Mesenchymal stem cell (in vitro differentiated cells and primary cell): ENCODE measurements at regions not wholly inside any gene's neighbourhood (a gene's known extent, or its start where the extent isn't known, plus 50 kb on each side); places are given as distances from the start of the nearest gene placed in this dataset.

Source experiments
- DNase-seq: peaks from one replicate; pipeline ENCODE4 v3.0.0-alpha.2; 2013
- H2AFZ ChIP-seq: one replicate; pipeline ENCODE4 v1.6.1; 2013; ENCODE audit warnings: low read depth, mild to moderate bottlenecking, control low read depth, inconsistent platforms, low read length, moderate library complexity
- H2AK5ac ChIP-seq: 2 replicates; pipeline ENCODE4 v1.6.1; 2013; ENCODE audit warnings: low read length, moderate library complexity, mild to moderate bottlenecking, inconsistent platforms; ENCODE audit not compliant: severe bottlenecking
- H2BK120ac ChIP-seq: one replicate; pipeline ENCODE4 v1.6.1; 2013; ENCODE audit warnings: low read depth, mild to moderate bottlenecking, inconsistent platforms, low read length, moderate library complexity
- H2BK12ac ChIP-seq, 2 experiments: one replicate each; pipeline ENCODE4 v1.6.1; 2013; ENCODE audit warnings: inconsistent platforms in 2 of 2, low read length in 2 of 2, mild to moderate bottlenecking in 2 of 2, moderate library complexity in 2 of 2, control low read depth in 1 of 2
- H2BK15ac ChIP-seq: one replicate; pipeline ENCODE4 v1.6.1; 2013; ENCODE audit warnings: mild to moderate bottlenecking, low read depth, inconsistent platforms; ENCODE audit not compliant: poor library complexity, severe bottlenecking
- H2BK5ac ChIP-seq: 2 replicates; pipeline ENCODE4 v1.6.1; 2013; ENCODE audit warnings: low read depth, mild to moderate bottlenecking, low read length, control low read depth, inconsistent platforms; ENCODE audit not compliant: poor library complexity, severe bottlenecking
- H3K14ac ChIP-seq, 2 experiments: one replicate each; pipeline ENCODE4 v1.6.1; 2013; ENCODE audit warnings: inconsistent platforms in 2 of 2, low read length in 2 of 2, control low read depth in 1 of 2, mild to moderate bottlenecking in 1 of 2, moderate library complexity in 1 of 2
- H3K18ac ChIP-seq, 2 experiments: one replicate each; pipeline ENCODE4 v1.6.1; 2013; ENCODE audit warnings: inconsistent platforms in 2 of 2, low read length in 2 of 2, control low read depth in 1 of 2, low read depth in 1 of 2, mild to moderate bottlenecking in 1 of 2
- H3K23ac ChIP-seq, 2 experiments: one replicate each; pipeline ENCODE4 v1.6.1; 2013; ENCODE audit warnings: inconsistent platforms in 2 of 2, low read length in 2 of 2, mild to moderate bottlenecking in 2 of 2, moderate library complexity in 2 of 2, control low read depth in 1 of 2
- H3K27ac ChIP-seq: 2 replicates; pipeline ENCODE4 v1.5.1; 2013; ENCODE audit warnings: mild to moderate bottlenecking, moderate library complexity, low read length, control low read depth, inconsistent platforms; ENCODE audit not compliant: poor library complexity, severe bottlenecking
- H3K27me3 ChIP-seq, 2 experiments: 2 replicates each; pipeline versions ENCODE4 v1.6.1 to v1.7.0; 2013; ENCODE audit warnings: low read length in 2 of 2, mild to moderate bottlenecking in 2 of 2, moderate library complexity in 2 of 2, control low read depth in 1 of 2, inconsistent platforms in 1 of 2; ENCODE audit not compliant: control insufficient read depth in 1 of 2, insufficient read depth in 1 of 2
- H3K36me3 ChIP-seq, 2 experiments: 2 replicates each; pipeline versions ENCODE4 v1.6.1 to v1.7.0; 2013; ENCODE audit warnings: low read length in 2 of 2, control low read depth in 1 of 2, inconsistent platforms in 1 of 2, low read depth in 1 of 2, mild to moderate bottlenecking in 1 of 2; ENCODE audit not compliant: insufficient read depth in 2 of 2, control insufficient read depth in 1 of 2
- H3K4ac ChIP-seq, 2 experiments: one replicate each; pipeline ENCODE4 v1.6.1; 2013; ENCODE audit warnings: inconsistent platforms in 2 of 2, low read length in 2 of 2, mild to moderate bottlenecking in 2 of 2, moderate library complexity in 2 of 2, control low read depth in 1 of 2, low read depth in 1 of 2
- H3K4me1 ChIP-seq: 2 replicates; pipeline ENCODE4 v1.6.1; 2013; ENCODE audit warnings: low read depth, low read length, control low read depth; ENCODE audit not compliant: control insufficient read depth, insufficient read depth
- H3K4me2 ChIP-seq: 2 replicates; pipeline ENCODE4 v1.6.1; 2013; ENCODE audit warnings: low read length, mild to moderate bottlenecking, inconsistent platforms; ENCODE audit not compliant: poor library complexity, severe bottlenecking
- H3K4me3 ChIP-seq, 2 experiments: 2 replicates each; pipeline versions ENCODE4 v1.5.1 to v1.7.0; 2013; ENCODE audit warnings: low read length in 2 of 2, mild to moderate bottlenecking in 2 of 2, control low read depth in 1 of 2, low read depth in 1 of 2; ENCODE audit not compliant: insufficient read depth in 1 of 2
- H3K79me1 ChIP-seq: replicated peaks from 2 replicates; pipeline ENCODE4 v1.6.1; 2013; ENCODE audit warnings: mild to moderate bottlenecking, control low read depth, low read length, inconsistent platforms; ENCODE audit not compliant: poor library complexity, severe bottlenecking
- H3K9ac ChIP-seq: 2 replicates; pipeline ENCODE4 v1.7.0; 2013; ENCODE audit warnings: mild to moderate bottlenecking, low read length, moderate library complexity
- H3K9me3 ChIP-seq: 2 replicates; pipeline ENCODE4 v1.7.0; 2013; ENCODE audit warnings: mild to moderate bottlenecking, low read length; ENCODE audit not compliant: control insufficient read depth
- H4K8ac ChIP-seq: one replicate; pipeline ENCODE4 v1.6.1; 2013; ENCODE audit warnings: inconsistent platforms, mild to moderate bottlenecking, low read length, moderate library complexity
- H4K91ac ChIP-seq: one replicate; pipeline ENCODE4 v1.6.1; 2013; ENCODE audit warnings: mild to moderate bottlenecking, low read length, inconsistent platforms
- WGBS: methylation state at CpG from one replicate; pipeline ENCODE4 v1.1.7; 2013; ENCODE audit warnings: mixed read lengths; 5-methylcytosine and 5-hydroxymethylcytosine counted together

DNA sequence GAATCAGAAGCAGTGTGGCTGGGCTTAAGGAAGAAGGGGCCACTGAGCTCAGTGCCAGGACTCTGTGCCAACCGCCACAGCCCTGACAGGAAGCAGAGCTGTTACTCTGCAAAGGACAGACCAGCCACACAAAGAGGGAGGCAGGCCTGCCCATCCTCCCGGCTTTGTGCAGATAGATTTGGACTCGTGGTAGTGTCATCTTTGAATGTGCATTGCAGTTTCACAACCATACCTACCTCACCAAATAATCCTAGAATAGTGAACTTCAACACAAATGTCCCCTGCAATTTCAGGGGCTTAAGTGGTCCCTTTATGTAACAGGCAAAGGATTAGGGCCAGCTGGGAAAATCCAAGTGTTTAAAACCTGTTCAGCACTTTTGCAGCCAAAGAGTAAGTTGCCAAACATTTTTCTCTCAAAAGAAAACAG, 55.1 kb upstream of the CLDN10 start:
- H3K27ac ChIP-seq = no peak overlapping the region
- H2BK12ac ChIP-seq = no peak overlapping the region
- no peak overlapping the region for H3K9ac ChIP-seq
- peaks cover 0 to 10% of the 10 kb centered on the region in 2 experiments for H3K27me3 ChIP-seq
- no peak overlapping the region for H2BK5ac ChIP-seq
- H4K91ac ChIP-seq = no peak overlapping the region
- 93% methylated on average over 3 of the region's 3 CpGs for WGBS
- H3K79me1 ChIP-seq = no peaks in the 10 kb centered on the region
- no peak overlapping the region for H2BK120ac ChIP-seq
- H3K14ac ChIP-seq = no peak overlapping the region
- no peak overlapping the region for H2AFZ ChIP-seq
- no peak overlapping the region for H3K23ac ChIP-seq
- H3K4me2 ChIP-seq = no peak overlapping the region
- H3K4me1 ChIP-seq = no peaks in the 10 kb centered on the region
- no peak overlapping the region for H3K4ac ChIP-seq
- no peak overlapping the region for H3K4me3 ChIP-seq
- H2AK5ac ChIP-seq = no peak overlapping the region
- peak overlapping the region in 1 of 2 experiments; percentile 61 for H3K18ac ChIP-seq
- H4K8ac ChIP-seq = no peak overlapping the region
- H3K9me3 ChIP-seq = peaks cover 15% of the 10 kb centered on the region
- no peaks in the 10 kb centered on the region for H3K36me3 ChIP-seq
- H2BK15ac ChIP-seq = no peak overlapping the region
- no peak for DNase-seq

- DNase-seq = no peak
- H3K14ac ChIP-seq = no peak overlapping the region
- WGBS = 96% methylated on average over 8 of the region's 8 CpGs
- H3K79me1 ChIP-seq = no peaks in the 10 kb centered on the region
- H3K36me3 ChIP-seq = no peaks in the 10 kb centered on the region
- H2AFZ ChIP-seq = no peak overlapping the region
- H3K27me3 ChIP-seq = peaks cover 0 to 16% of the 10 kb centered on the region in 2 experiments
- no peak overlapping the region for H2BK5ac ChIP-seq
- H4K8ac ChIP-seq = no peak overlapping the region
- no peak overlapping the region for H3K9ac ChIP-seq
- no peak overlapping the region for H4K91ac ChIP-seq
- no peak overlapping the region for H3K4me2 ChIP-seq
- H3K4me3 ChIP-seq = no peak overlapping the region
- H3K4me1 ChIP-seq = no peaks in the 10 kb centered on the region
- no peak overlapping the region for H3K4ac ChIP-seq
- H2BK15ac ChIP-seq = no peak overlapping the region
- H3K18ac ChIP-seq = no peak overlapping the region
- H3K27ac ChIP-seq = no peak overlapping the region
- H2BK12ac ChIP-seq = no peak overlapping the region
- H3K23ac ChIP-seq = no peak overlapping the region
- H2AK5ac ChIP-seq = no peak overlapping the region
- H2BK120ac ChIP-seq = no peak overlapping the region
- H3K9me3 ChIP-seq = peaks cover 15% of the 10 kb centered on the region
These were observed 53.6 kb upstream of the CLDN10 start for GRCh38 chr13:95498886-95499285.

- H3K14ac ChIP-seq = no peak overlapping the region
- no peak for DNase-seq
- WGBS = 88% methylated on average over 4 of the region's 6 CpGs
These were observed 52.5 kb upstream of the CLDN10 start for GRCh38 chr13:95499811-95500712.

GRCh38 chr13:95502216-95502615, 50.3 kb upstream of the CLDN10 start:
- WGBS = 85% methylated on average over 1 of the region's 2 CpGs
- H3K9me3 ChIP-seq = peaks cover 10% of the 10 kb centered on the region
- no peak overlapping the region for H3K27ac ChIP-seq
- no peak overlapping the region for H3K4me2 ChIP-seq
- H3K18ac ChIP-seq = no peak overlapping the region
- no peak overlapping the region for H3K23ac ChIP-seq
- H3K4me1 ChIP-seq = no peaks in the 10 kb centered on the region
- no peak overlapping the region for H3K4ac ChIP-seq
- no peak overlapping the region for H3K9ac ChIP-seq
- H2BK120ac ChIP-seq = no peak overlapping the region
- H2BK12ac ChIP-seq = no peak overlapping the region
- H3K27me3 ChIP-seq = peaks cover 0 to 40% of the 10 kb centered on the region in 2 experiments
- no peak overlapping the region for H3K4me3 ChIP-seq
- no peaks in the 10 kb centered on the region for H3K36me3 ChIP-seq
- no peak overlapping the region for H2BK15ac ChIP-seq
- H2BK5ac ChIP-seq = no peak overlapping the region
- H3K14ac ChIP-seq = no peak overlapping the region
- no peak for DNase-seq
- no peak overlapping the region for H4K8ac ChIP-seq
- no peak overlapping the region for H4K91ac ChIP-seq
- H2AFZ ChIP-seq = no peak overlapping the region
- no peaks in the 10 kb centered on the region for H3K79me1 ChIP-seq
- no peak overlapping the region for H2AK5ac ChIP-seq

More at GRCh38 chr13:95499811-95500712, 52.5 kb upstream of the CLDN10 start:
- no peak overlapping the region for H2AFZ ChIP-seq
- H2AK5ac ChIP-seq = no peak overlapping the region
- no peak overlapping the region for H3K27ac ChIP-seq
- no peak overlapping the region for H2BK5ac ChIP-seq
- no peaks in the 10 kb centered on the region for H3K4me1 ChIP-seq
- H3K18ac ChIP-seq = no peak overlapping the region
- H3K79me1 ChIP-seq = no peaks in the 10 kb centered on the region
- H3K9ac ChIP-seq = no peak overlapping the region
- no peak overlapping the region for H3K4me2 ChIP-seq
- no peak overlapping the region for H2BK12ac ChIP-seq
- no peak overlapping the region for H3K4ac ChIP-seq
- H3K23ac ChIP-seq = no peak overlapping the region
- H2BK15ac ChIP-seq = no peak overlapping the region
- peaks cover 0 to 21% of the 10 kb centered on the region in 2 experiments for H3K27me3 ChIP-seq
- no peak overlapping the region for H4K91ac ChIP-seq
- H4K8ac ChIP-seq = peak overlapping the region; percentile 14
- H2BK120ac ChIP-seq = no peak overlapping the region
- no peaks in the 10 kb centered on the region for H3K36me3 ChIP-seq
- H3K4me3 ChIP-seq = no peak overlapping the region
- peaks cover 15% of the 10 kb centered on the region for H3K9me3 ChIP-seq
